Activated CD4-positive, alpha-beta T cell treated with anti-CD3 and anti-CD28 coated beads, Interleukin-2, amount 10 ng/mL, durations not matched to agents 7 days and 5 days (primary cell): ENCODE measurements at regions not wholly inside any gene's neighbourhood (a gene's known extent, or its start where the extent isn't known, plus 50 kb on each side); places are given as distances from the start of the nearest gene placed in this dataset.

Source experiments
- CTCF ChIA-PET: fragments of 350-600 bp; sonication (Branson Sonifier 250); formaldehyde crosslinking; loops from one replicate; lab custom pipeline; 2021; ENCODE audit warnings: antibody characterized with exemption; lab: Charles Lee
- POLR2A ChIA-PET: fragments of 350-600 bp; sonication (Branson Sonifier 250); formaldehyde crosslinking; loops from one replicate; lab custom pipeline; 2021; ENCODE audit warnings: antibody characterized with exemption; lab: Charles Lee
- DNase-seq: peaks from one replicate; pipeline ENCODE4 v3.0.0-alpha.2; 2020
- H3K27ac Mint-ChIP-seq: one replicate; pipeline ENCODE4 v1.8.0; 2021; ENCODE audit warnings: mild to moderate bottlenecking, moderate library complexity, mixed read lengths
- H3K27me3 Mint-ChIP-seq: one replicate; pipeline ENCODE4 v1.8.0; 2021; ENCODE audit warnings: mixed read lengths
- H3K36me3 Mint-ChIP-seq: one replicate; pipeline ENCODE4 v1.8.0; 2021; ENCODE audit warnings: low read depth, mixed read lengths
- H3K4me1 Mint-ChIP-seq: one replicate; pipeline ENCODE4 v1.8.0; 2021; ENCODE audit warnings: mixed read lengths
- H3K4me3 Mint-ChIP-seq: one replicate; pipeline ENCODE4 v1.8.0; 2021; ENCODE audit warnings: mild to moderate bottlenecking, moderate library complexity, mixed read lengths
- H3K9me3 Mint-ChIP-seq: one replicate; pipeline ENCODE4 v1.8.0; 2021; ENCODE audit warnings: mixed read lengths

GRCh38 chr14:104510794-104511611 is 68.6 kb upstream of the C14orf180 start:
- no peaks in the 10 kb centered on the region for H3K27me3 Mint-ChIP-seq
- CTCF ChIA-PET: interaction anchor here (1.7 kb wide), 1 partner anchor 9 kb away, joined by 4 read pairs; no protein-coding TSS in a partner anchor

DNA sequence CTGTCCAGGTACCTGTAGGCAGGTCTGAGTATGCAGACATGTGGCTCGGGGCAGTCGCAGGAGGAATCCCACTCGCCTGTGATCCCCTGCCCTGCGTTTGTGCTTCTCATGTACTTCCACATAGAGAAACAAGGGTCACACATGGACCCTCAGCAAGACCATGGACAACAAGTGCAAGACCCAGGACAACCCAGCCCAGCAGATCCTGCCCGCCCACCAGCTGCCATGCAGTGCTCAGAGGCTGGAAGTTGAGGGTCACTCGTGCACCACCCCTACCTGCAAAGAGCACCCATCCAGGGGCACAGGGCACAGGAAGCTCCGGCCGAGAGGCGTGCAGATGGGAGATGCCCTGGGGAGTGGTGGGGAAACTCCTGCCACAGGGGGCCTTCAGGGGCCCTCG is 67.5 kb upstream of the C14orf180 start:
- no peak overlapping the region for H3K27ac Mint-ChIP-seq
- CTCF ChIA-PET: no interaction called here
- no peak for DNase-seq
- no peaks in the 10 kb centered on the region for H3K27me3 Mint-ChIP-seq
- POLR2A ChIA-PET: no interaction called here
- no peak overlapping the region for H3K4me3 Mint-ChIP-seq
- H3K36me3 Mint-ChIP-seq: no peaks in the 10 kb centered on the region
- H3K9me3 Mint-ChIP-seq: no peaks in the 10 kb centered on the region
- no peaks in the 10 kb centered on the region for H3K4me1 Mint-ChIP-seq

More at GRCh38 chr14:104510794-104511611, 68.6 kb upstream of the C14orf180 start:
- no peaks in the 10 kb centered on the region for H3K4me1 Mint-ChIP-seq
- DNase-seq: no peak
- H3K4me3 Mint-ChIP-seq: no peak overlapping the region
- POLR2A ChIA-PET: no interaction called here
- H3K36me3 Mint-ChIP-seq: no peaks in the 10 kb centered on the region
- H3K9me3 Mint-ChIP-seq: no peaks in the 10 kb centered on the region
- H3K27ac Mint-ChIP-seq: no peak overlapping the region

- H3K4me1 Mint-ChIP-seq: no peaks in the 10 kb centered on the region
- no peaks in the 10 kb centered on the region for H3K36me3 Mint-ChIP-seq
- ChIA-PET CTCF (no interaction called here), POLR2A (no interaction called here)
- H3K4me3 Mint-ChIP-seq: no peak overlapping the region
- DNase-seq: no peak
- no peak overlapping the region for H3K27ac Mint-ChIP-seq
- H3K9me3 Mint-ChIP-seq: peaks cover 2% of the 10 kb centered on the region
- no peaks in the 10 kb centered on the region for H3K27me3 Mint-ChIP-seq
Measured at GRCh38 chr14:104512771-104513640, 66.6 kb upstream of the C14orf180 start.

- peaks cover 2% of the 10 kb centered on the region for H3K9me3 Mint-ChIP-seq
Measured at GRCh38 chr14:104513641-104514046, 65.9 kb upstream of the C14orf180 start.

DNA sequence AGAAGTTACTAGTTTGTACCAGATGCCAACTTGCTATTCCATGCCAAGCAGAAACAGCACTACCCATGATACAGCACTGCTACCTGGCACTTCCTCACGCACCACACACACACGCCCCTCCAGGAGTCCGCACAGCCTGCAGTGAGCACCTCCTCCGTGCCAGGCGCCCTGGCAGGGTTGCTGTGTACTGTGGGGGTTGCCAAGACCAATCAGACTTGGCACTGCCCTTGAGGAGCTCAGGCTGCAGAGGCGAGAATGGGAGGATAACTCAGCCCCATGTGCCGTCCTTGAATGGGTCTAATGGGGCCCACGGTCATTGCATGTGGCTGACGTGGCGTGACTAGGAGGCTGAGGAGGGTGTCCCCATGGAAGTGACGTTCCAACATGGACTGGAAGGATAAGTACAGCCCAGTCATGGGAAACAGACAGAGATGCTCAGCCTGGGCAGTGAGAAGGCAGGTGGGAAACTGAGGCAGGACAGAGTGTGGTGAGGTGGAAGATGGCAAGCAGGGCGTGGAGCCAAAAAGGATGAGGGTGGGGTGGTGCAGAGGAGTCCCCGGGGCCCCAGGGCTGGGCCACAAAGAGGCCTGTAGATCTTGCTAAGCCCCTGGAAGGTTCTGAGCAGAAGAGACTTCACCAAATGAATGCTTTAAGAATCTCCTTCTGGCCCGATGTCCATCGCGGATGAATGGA is 65.3 kb upstream of the C14orf180 start:
- Mint-ChIP-seq H3K4me3 (no peak overlapping the region), H3K9me3 (peaks cover 2% of the 10 kb centered on the region), H3K4me1 (no peaks in the 10 kb centered on the region), H3K27me3 (no peaks in the 10 kb centered on the region), H3K27ac (no peak overlapping the region), H3K36me3 (no peaks in the 10 kb centered on the region)
- DNase-seq: no peak
- ChIA-PET POLR2A (no interaction called here), CTCF (no interaction called here)

More at GRCh38 chr14:104513641-104514046, 65.9 kb upstream of the C14orf180 start:
- Mint-ChIP-seq H3K36me3 (no peaks in the 10 kb centered on the region), H3K4me1 (no peaks in the 10 kb centered on the region), H3K27ac (no peak overlapping the region), H3K27me3 (no peaks in the 10 kb centered on the region), H3K4me3 (no peak overlapping the region)
- no peak for DNase-seq
- POLR2A ChIA-PET: no interaction called here
- CTCF ChIA-PET: no interaction called here

DNA sequence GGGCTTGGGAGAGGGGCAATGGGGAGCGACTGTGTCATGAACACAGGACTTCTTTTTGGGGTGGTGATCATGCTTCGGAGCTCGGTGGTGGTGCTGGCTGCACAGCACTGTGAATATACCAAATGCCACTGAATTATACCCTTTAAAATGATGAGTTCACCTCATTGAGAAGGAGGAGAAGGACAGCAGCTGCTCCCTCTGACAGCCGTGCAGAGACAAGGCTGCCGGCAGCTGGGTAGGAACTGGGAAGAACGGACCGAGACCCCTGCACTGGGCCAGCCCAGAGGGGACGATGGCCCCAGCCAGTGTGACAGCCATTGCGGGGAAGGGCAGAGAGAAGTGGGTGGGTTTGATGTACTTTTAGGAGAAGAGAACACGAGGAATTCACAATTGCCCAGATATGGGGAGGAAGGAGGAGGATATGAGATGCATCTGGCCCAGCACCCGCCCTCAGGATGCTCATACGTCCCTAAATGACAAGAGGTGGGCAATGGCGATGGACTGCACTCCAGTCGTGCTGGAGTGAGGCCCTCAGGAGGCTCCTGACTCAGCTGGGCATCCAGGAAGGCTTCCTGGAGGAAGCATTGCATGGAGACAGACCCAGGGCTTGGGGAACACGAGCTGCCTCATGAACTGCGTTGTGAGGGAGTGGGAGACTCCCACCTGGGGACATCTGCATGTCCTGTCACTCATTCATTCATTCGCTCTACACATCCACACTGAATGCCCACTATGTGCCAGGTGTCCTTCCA is 64.3 kb upstream of the C14orf180 start:
- Mint-ChIP-seq H3K9me3 (peaks cover 2% of the 10 kb centered on the region), H3K4me3 (no peak overlapping the region), H3K4me1 (no peaks in the 10 kb centered on the region), H3K36me3 (no peaks in the 10 kb centered on the region), H3K27me3 (no peaks in the 10 kb centered on the region), H3K27ac (no peak overlapping the region)
- ChIA-PET POLR2A (no interaction called here), CTCF (no interaction called here)
- DNase-seq: no peak

GRCh38 chr14:104515811-104516780 is 63.5 kb upstream of the C14orf180 start:
- Mint-ChIP-seq H3K36me3 (no peaks in the 10 kb centered on the region), H3K4me1 (no peaks in the 10 kb centered on the region), H3K9me3 (peaks cover 2% of the 10 kb centered on the region), H3K4me3 (no peak overlapping the region), H3K27me3 (no peaks in the 10 kb centered on the region), H3K27ac (no peak overlapping the region)
- ChIA-PET CTCF (no interaction called here), POLR2A (no interaction called here)
- DNase-seq: no peak

DNA sequence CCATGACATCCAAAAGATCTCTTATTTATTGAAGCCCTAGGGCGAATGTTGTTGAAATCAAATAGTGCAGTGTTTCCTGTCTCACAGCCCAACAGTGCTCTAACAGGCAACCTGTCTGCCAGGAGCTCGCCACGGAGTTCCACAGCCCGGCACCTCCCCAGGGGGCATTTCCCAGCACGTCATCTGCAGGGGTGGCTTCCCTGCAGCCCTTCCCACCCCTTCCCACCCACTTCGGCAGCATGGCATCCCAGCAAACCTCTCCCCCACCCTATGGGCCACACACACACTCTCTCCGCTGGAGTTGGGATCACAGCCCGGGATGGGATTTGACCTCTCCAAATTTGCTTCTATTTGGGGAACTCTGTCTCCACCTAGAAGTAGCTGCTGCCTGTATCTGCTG is 62.7 kb upstream of the C14orf180 start:
- H3K27ac Mint-ChIP-seq: no peak overlapping the region
- no peaks in the 10 kb centered on the region for H3K36me3 Mint-ChIP-seq
- POLR2A ChIA-PET: no interaction called here
- CTCF ChIA-PET: no interaction called here
- no peak overlapping the region for H3K4me3 Mint-ChIP-seq
- no peaks in the 10 kb centered on the region for H3K4me1 Mint-ChIP-seq
- H3K9me3 Mint-ChIP-seq: peaks cover 2% of the 10 kb centered on the region
- no peaks in the 10 kb centered on the region for H3K27me3 Mint-ChIP-seq
- DNase-seq: no peak

DNA sequence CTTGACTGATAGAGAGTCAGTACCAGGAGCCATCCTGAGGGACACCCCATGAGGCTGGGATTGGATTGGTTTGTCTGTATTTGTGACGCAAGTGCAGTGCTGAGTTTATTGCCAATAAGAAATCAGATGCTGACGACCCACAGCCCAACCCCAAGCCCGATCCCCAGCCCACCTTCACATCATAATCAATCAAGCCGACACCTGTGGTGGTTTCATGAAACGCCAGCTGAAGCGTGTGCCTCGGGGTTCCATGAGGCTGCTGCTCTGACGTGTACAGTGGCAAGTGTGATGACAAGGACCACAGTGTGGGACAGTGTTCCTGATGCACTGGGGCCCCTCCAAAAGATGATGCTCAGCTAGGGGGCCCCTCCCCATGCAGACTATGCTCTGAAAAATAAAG is 62.1 kb upstream of the C14orf180 start:
- H3K36me3 Mint-ChIP-seq: no peaks in the 10 kb centered on the region
- H3K4me3 Mint-ChIP-seq: no peak overlapping the region
- H3K27me3 Mint-ChIP-seq: no peaks in the 10 kb centered on the region
- H3K27ac Mint-ChIP-seq: no peak overlapping the region
- ChIA-PET CTCF (no interaction called here), POLR2A (no interaction called here)
- H3K4me1 Mint-ChIP-seq: no peaks in the 10 kb centered on the region
- peaks cover 2% of the 10 kb centered on the region for H3K9me3 Mint-ChIP-seq
- DNase-seq: no peak

DNA sequence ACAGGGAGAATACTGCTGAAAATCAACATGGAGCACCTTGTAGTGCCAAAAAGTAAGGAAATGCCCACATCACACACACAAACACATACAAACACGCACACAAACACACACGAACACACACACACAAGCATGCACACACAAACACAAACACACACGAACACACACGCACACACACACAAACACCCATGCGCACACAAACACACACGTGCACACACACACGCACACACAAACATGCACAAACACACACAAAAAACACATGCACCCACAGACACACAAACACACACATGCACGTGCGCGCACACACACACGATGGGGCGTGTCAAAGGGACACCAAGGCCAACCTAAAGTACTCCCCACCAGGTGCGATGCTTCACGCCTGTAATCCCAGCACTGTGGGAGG is 61.7 kb upstream of the C14orf180 start:
- Mint-ChIP-seq H3K27me3 (no peaks in the 10 kb centered on the region), H3K36me3 (no peaks in the 10 kb centered on the region), H3K4me1 (no peaks in the 10 kb centered on the region), H3K4me3 (no peak overlapping the region), H3K9me3 (peaks cover 2% of the 10 kb centered on the region), H3K27ac (no peak overlapping the region)
- DNase-seq: no peak
- ChIA-PET POLR2A (no interaction called here), CTCF (no interaction called here)

GRCh38 chr14:104518659-104519350 is 60.8 kb upstream of the C14orf180 start:
- Mint-ChIP-seq H3K4me1 (no peaks in the 10 kb centered on the region), H3K9me3 (peaks cover 2% of the 10 kb centered on the region), H3K27me3 (no peaks in the 10 kb centered on the region), H3K36me3 (no peaks in the 10 kb centered on the region), H3K4me3 (no peak overlapping the region), H3K27ac (no peak overlapping the region)
- POLR2A ChIA-PET: no interaction called here
- no peak for DNase-seq
- CTCF ChIA-PET: interaction anchor here (1.5 kb wide), 1 partner anchor 8 kb away, joined by 4 read pairs; no protein-coding TSS in a partner anchor
